ENCODE measurements at regions not wholly inside any gene's neighbourhood (a gene's known extent, or its start where the extent isn't known, plus 50 kb on each side); places are given as distances from the start of the nearest gene placed in this dataset.

DNA sequence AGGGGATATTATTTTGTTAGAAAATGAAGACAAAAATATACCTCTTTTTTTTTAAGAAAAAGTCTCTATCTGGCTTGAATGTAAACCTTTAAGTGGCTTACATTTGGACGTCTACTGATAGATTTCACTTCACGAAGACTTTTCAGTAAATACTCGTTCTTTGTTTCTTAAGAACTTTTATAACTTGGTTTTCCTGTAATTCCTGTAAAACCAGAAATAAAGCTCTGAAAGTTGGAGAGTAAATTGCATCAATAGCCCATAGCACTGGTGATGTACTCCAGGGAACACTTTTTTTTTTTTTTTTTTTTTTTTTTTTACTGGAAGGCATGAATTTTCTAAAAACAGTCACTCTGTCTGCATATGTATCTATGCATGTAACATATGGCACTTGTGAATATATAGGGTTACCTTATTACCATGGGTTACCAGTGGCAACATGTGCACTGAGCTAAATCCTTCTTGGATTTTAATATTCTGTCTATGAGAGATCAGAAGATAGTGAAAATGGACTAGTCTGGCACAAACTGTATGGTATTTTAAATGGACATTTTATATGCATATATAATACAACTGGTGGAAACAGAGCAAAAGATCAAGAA, 309.2 kb upstream of the TCF4 start:
- H3K4me3 ChIP-seq (ENCODE audit: insufficient read depth, low read depth, low read length) = no peak overlapping the region
- H3K56ac ChIP-seq (ENCODE audit: extremely low read depth, insufficient read depth, low read length) = no peak overlapping the region
- H4K20me1 ChIP-seq (ENCODE audit: insufficient read depth, low read length) = no peaks in the 10 kb centered on the region
- H4K5ac ChIP-seq (ENCODE audit: low read depth, low read length) = no peak overlapping the region
- BruUV-seq (replicated peaks) = no TSS peak
- no peak overlapping the region for H3K9ac ChIP-seq (ENCODE audit: low read depth, low read length)
- CTCF ChIA-PET = no interaction called here
- ATAC-seq (ENCODE audit: low read depth) = no peak
- no peak overlapping the region for H2BK15ac ChIP-seq (ENCODE audit: low read depth, low read length)
- in situ Hi-C loops (cut with MboI; ENCODE audit: low sequenced_read_pairs) (no loop called here), dilution Hi-C loops (cut with HindIII; ENCODE audit: low sequenced_read_pairs, unreplicated experiment) (no loop called here), intact Hi-C loops (cut with micrococcal nuclease) (no loop called here)
- TF ChIP-seq, protein P1, sequence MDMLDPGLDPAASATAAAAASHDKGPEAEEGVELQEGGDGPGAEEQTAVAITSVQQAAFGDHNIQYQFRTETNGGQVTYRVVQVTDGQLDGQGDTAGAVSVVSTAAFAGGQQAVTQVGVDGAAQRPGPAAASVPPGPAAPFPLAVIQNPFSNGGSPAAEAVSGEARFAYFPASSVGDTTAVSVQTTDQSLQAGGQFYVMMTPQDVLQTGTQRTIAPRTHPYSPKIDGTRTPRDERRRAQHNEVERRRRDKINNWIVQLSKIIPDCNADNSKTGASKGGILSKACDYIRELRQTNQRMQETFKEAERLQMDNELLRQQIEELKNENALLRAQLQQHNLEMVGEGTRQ (IDR thresholded peaks at IDR 0.05; ENCODE audit: low read depth, low read length) = no peak
- no peak for TF ChIP-seq POLR2A (IDR thresholded peaks at IDR 0.05; ENCODE audit: low read depth, low read length)
- TF ChIP-seq NFE2L2 (IDR thresholded peaks at IDR 0.05; ENCODE audit: low read depth, low read length) = no peak
- no peak for TF ChIP-seq MAFK (IDR thresholded peaks at IDR 0.05; ENCODE audit: low read depth, low read length)
- TF ChIP-seq, protein P2, sequence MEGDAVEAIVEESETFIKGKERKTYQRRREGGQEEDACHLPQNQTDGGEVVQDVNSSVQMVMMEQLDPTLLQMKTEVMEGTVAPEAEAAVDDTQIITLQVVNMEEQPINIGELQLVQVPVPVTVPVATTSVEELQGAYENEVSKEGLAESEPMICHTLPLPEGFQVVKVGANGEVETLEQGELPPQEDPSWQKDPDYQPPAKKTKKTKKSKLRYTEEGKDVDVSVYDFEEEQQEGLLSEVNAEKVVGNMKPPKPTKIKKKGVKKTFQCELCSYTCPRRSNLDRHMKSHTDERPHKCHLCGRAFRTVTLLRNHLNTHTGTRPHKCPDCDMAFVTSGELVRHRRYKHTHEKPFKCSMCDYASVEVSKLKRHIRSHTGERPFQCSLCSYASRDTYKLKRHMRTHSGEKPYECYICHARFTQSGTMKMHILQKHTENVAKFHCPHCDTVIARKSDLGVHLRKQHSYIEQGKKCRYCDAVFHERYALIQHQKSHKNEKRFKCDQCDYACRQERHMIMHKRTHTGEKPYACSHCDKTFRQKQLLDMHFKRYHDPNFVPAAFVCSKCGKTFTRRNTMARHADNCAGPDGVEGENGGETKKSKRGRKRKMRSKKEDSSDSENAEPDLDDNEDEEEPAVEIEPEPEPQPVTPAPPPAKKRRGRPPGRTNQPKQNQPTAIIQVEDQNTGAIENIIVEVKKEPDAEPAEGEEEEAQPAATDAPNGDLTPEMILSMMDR (conservative IDR thresholded peaks at IDR 0.05; ENCODE audit: low read depth, low read length) = no peak
- no peak for TF ChIP-seq SMC3 (IDR thresholded peaks at IDR 0.05; ENCODE audit: low read depth, low read length)
- TF ChIP-seq MAZ (IDR thresholded peaks at IDR 0.05; ENCODE audit: borderline replicate concordance, low read depth, low read length) = no peak
- TF ChIP-seq RAD21 (IDR thresholded peaks at IDR 0.05; ENCODE audit: low read length) = no peak
- TF ChIP-seq CHD1 (IDR thresholded peaks at IDR 0.05; ENCODE audit: low read depth, low read length) = no peak
- TF ChIP-seq, protein P3, sequence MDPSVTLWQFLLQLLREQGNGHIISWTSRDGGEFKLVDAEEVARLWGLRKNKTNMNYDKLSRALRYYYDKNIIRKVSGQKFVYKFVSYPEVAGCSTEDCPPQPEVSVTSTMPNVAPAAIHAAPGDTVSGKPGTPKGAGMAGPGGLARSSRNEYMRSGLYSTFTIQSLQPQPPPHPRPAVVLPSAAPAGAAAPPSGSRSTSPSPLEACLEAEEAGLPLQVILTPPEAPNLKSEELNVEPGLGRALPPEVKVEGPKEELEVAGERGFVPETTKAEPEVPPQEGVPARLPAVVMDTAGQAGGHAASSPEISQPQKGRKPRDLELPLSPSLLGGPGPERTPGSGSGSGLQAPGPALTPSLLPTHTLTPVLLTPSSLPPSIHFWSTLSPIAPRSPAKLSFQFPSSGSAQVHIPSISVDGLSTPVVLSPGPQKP (IDR thresholded peaks at IDR 0.05; ENCODE audit: borderline replicate concordance, low read depth, low read length) = no peak
- no peak for TF ChIP-seq FOS (IDR thresholded peaks at IDR 0.05; ENCODE audit: low read depth, low read length)
- TF ChIP-seq MXI1 (IDR thresholded peaks at IDR 0.05; ENCODE audit: borderline replicate concordance, low read depth, low read length) = no peak
- TF ChIP-seq RFX5 (IDR thresholded peaks at IDR 0.05; ENCODE audit: low read depth, low read length) = no peak
- H2AFZ ChIP-seq (replicated peaks; ENCODE audit: low read length, poor library complexity) = no peak overlapping the region
- H2BK5ac ChIP-seq (ENCODE audit: low read depth, low read length, poor library complexity, severe bottlenecking) = no peak overlapping the region
- H3K4me1 ChIP-seq (ENCODE audit: control insufficient read depth, insufficient read depth, low read length) = peaks cover 1% of the 10 kb centered on the region; the same call in 1 of the 2 replicates
- no peak for DNase-seq
- no peak overlapping the region for H3K4ac ChIP-seq (ENCODE audit: low read depth, low read length)
- H3K9me3 ChIP-seq (ENCODE audit: control insufficient read depth, insufficient read depth, low read length) = no peaks in the 10 kb centered on the region
- no peak overlapping the region for H2BK120ac ChIP-seq (ENCODE audit: low read depth, low read length)
- no peak overlapping the region for H3K18ac ChIP-seq (ENCODE audit: low read depth, low read length)
- 0 out of 2 replicates have a peak, but pooled peaks cover 6% of the 10 kb centered on the region for H3K9me1 ChIP-seq (ENCODE audit: insufficient read depth, low read length)
- H3K23ac ChIP-seq (ENCODE audit: low read depth, low read length) = no peak overlapping the region
- H2AK9ac ChIP-seq (replicated peaks; ENCODE audit: low read depth, low read length, poor library complexity) = no peak overlapping the region
- H3K79me1 ChIP-seq (ENCODE audit: low read depth in 1 of 2, low read length in 2 of 2) = no peaks in the 10 kb centered on the region
- no peak overlapping the region for H3K4me2 ChIP-seq (ENCODE audit: low read depth, low read length)
- POLR2A ChIA-PET (ENCODE audit: unreplicated experiment) = no interaction called here
- no CpG with 5 or more reads among the region's 3 CpGs for WGBS, 2 experiments (ENCODE audit: extremely low coverage in 2 of 2, insufficient read length in 1 of 2)
- no peak overlapping the region for H2AK5ac ChIP-seq (ENCODE audit: low read depth, low read length)
- H4K91ac ChIP-seq (ENCODE audit: insufficient read depth, low read depth, low read length) = no peak overlapping the region
- H3K14ac ChIP-seq (replicated peaks; ENCODE audit: low read depth, low read length) = no peak overlapping the region
- no peaks in the 10 kb centered on the region for H3K27me3 ChIP-seq (ENCODE audit: control insufficient read depth, insufficient read depth, low read length)
- no peaks in the 10 kb centered on the region for H3K36me3 ChIP-seq (ENCODE audit: control insufficient read depth, insufficient read depth, low read length)
- H2BK20ac ChIP-seq (ENCODE audit: low read depth, low read length) = no peak overlapping the region
- H3K27ac ChIP-seq (ENCODE audit: insufficient read depth, low read length) = no peak overlapping the region
- H4K8ac ChIP-seq (ENCODE audit: low read depth in 2 of 2, low read length in 2 of 2) = no peak overlapping the region

Measured in IMR-90 (cell line).